ENCODE measurements at regions not wholly inside any gene's neighbourhood (a gene's known extent, or its start where the extent isn't known, plus 50 kb on each side); places are given as distances from the start of the nearest gene placed in this dataset.

- TF ChIP-seq GATA2 (IDR thresholded peaks at IDR 0.05; ENCODE audit: low read depth, low read length) (no peak), GATA3 (IDR thresholded peaks at IDR 0.05; ENCODE audit: low read depth, low read length) (no peak)
Observed at GRCh38 chr9:134496413-134497282, 145.0 kb upstream of the COL5A1 start.

GRCh38 chr9:134497283-134497860 lies 144.2 kb upstream of the COL5A1 start:
- TF ChIP-seq GATA2 (IDR thresholded peaks at IDR 0.05; ENCODE audit: low read depth, low read length) (no peak), GATA3 (IDR thresholded peaks at IDR 0.05; ENCODE audit: low read depth, low read length) (no peak)

GRCh38 chr9:134498814-134499166 lies 142.8 kb upstream of the COL5A1 start:
- TF ChIP-seq GATA2 (IDR thresholded peaks at IDR 0.05; ENCODE audit: low read depth, low read length) (no peak), GATA3 (IDR thresholded peaks at IDR 0.05; ENCODE audit: low read depth, low read length) (no peak)

- TF ChIP-seq GATA2 (IDR thresholded peaks at IDR 0.05; ENCODE audit: low read depth, low read length) = no peak
- no peak for TF ChIP-seq GATA3 (IDR thresholded peaks at IDR 0.05; ENCODE audit: low read depth, low read length)
Observed at GRCh38 chr9:134500931-134501760, 140.5 kb upstream of the COL5A1 start.

GRCh38 chr9:134501761-134502265 lies 139.8 kb upstream of the COL5A1 start:
- TF ChIP-seq GATA3 (IDR thresholded peaks at IDR 0.05; ENCODE audit: low read depth, low read length) = no peak
- TF ChIP-seq GATA2 (IDR thresholded peaks at IDR 0.05; ENCODE audit: low read depth, low read length) = no peak

- no peak for TF ChIP-seq GATA3 (IDR thresholded peaks at IDR 0.05; ENCODE audit: low read depth, low read length)
- TF ChIP-seq GATA2 (IDR thresholded peaks at IDR 0.05; ENCODE audit: low read depth, low read length) = no peak
Observed at GRCh38 chr9:134502266-134502791, 139.3 kb upstream of the COL5A1 start.

GRCh38 chr9:134502809-134503211 lies 138.8 kb upstream of the COL5A1 start:
- TF ChIP-seq GATA2 (IDR thresholded peaks at IDR 0.05; ENCODE audit: low read depth, low read length) (no peak), GATA3 (IDR thresholded peaks at IDR 0.05; ENCODE audit: low read depth, low read length) (no peak)

GRCh38 chr9:134503301-134504105 lies 138.1 kb upstream of the COL5A1 start:
- TF ChIP-seq GATA3 (IDR thresholded peaks at IDR 0.05; ENCODE audit: low read depth, low read length) = no peak
- TF ChIP-seq GATA2 (IDR thresholded peaks at IDR 0.05; ENCODE audit: low read depth, low read length) = no peak

GRCh38 chr9:134504106-134504385 lies 137.6 kb upstream of the COL5A1 start:
- TF ChIP-seq GATA2 (IDR thresholded peaks at IDR 0.05; ENCODE audit: low read depth, low read length) (no peak), GATA3 (IDR thresholded peaks at IDR 0.05; ENCODE audit: low read depth, low read length) (no peak)

- no peak for TF ChIP-seq GATA2 (IDR thresholded peaks at IDR 0.05; ENCODE audit: low read depth, low read length)
Observed at GRCh38 chr9:134505032-134505431, 136.6 kb upstream of the COL5A1 start.

GRCh38 chr9:134509281-134509680 lies 132.3 kb upstream of the COL5A1 start:
- TF ChIP-seq GATA3 (IDR thresholded peaks at IDR 0.05; ENCODE audit: low read depth, low read length) (no peak), GATA2 (IDR thresholded peaks at IDR 0.05; ENCODE audit: low read depth, low read length) (no peak)

GRCh38 chr9:134509817-134510216 lies 131.8 kb upstream of the COL5A1 start:
- TF ChIP-seq GATA3 (IDR thresholded peaks at IDR 0.05; ENCODE audit: low read depth, low read length) (no peak), GATA2 (IDR thresholded peaks at IDR 0.05; ENCODE audit: low read depth, low read length) (no peak)

- TF ChIP-seq GATA2 (IDR thresholded peaks at IDR 0.05; ENCODE audit: low read depth, low read length) (no peak), GATA3 (IDR thresholded peaks at IDR 0.05; ENCODE audit: low read depth, low read length) (no peak)
Observed at GRCh38 chr9:134514503-134514902, 127.1 kb upstream of the COL5A1 start.

All from SH-SY5Y (cell line).